HCT116 (cell line): ENCODE measurements at regions not wholly inside any gene's neighbourhood (a gene's known extent, or its start where the extent isn't known, plus 50 kb on each side); places are given as distances from the start of the nearest gene placed in this dataset.

Experiments
- ATAC-seq: fragments of 200-7000 bp; cut with Tn5 transposase; 2 replicates; pipeline ENCODE4 v1.9.1; 2020; ENCODE audit warnings: mild to moderate bottlenecking, moderate library complexity
- BruUV-seq: library from RNA; stranded (reverse); fragments of 400-500 nt; replicated peaks from 2 replicates; lab custom pipeline; 2021; lab: Mats Ljungman, UMichigan
- CTCF ChIA-PET: fragments of 300-600 bp; sonication (Branson Sonifier 250); formaldehyde crosslinking; loops from one replicate; lab custom pipeline; 2021; ENCODE audit warnings: antibody characterized with exemption; lab: Charles Lee
- POLR2A ChIA-PET: fragments of 300-600, 350-600 bp; sonication (Branson Sonifier 250); formaldehyde crosslinking; loops from one replicate; lab custom pipeline; 2021; ENCODE audit warnings: antibody characterized with exemption; lab: Charles Lee
- RAD21 ChIA-PET, 2 experiments: fragments of 300-600 bp; sonication (Branson Sonifier 250); formaldehyde crosslinking; loops; one replicate each; lab custom pipeline; 2023; ENCODE audit warnings: low total read pairs in 2 of 2; ENCODE audit not compliant: uncharacterized antibody in 2 of 2, unreplicated experiment in 2 of 2, low non-redundant PET in 1 of 2; lab: Charles Lee
- DNase-seq: peaks from one replicate; pipeline ENCODE4 v3.0.0-alpha.2; 2010; ENCODE audit warnings: low read depth, low spot score
- H2AFZ ChIP-seq: fragments of 200-600 bp; shearing (Covaris generic), sonication (generic); 2 replicates; pipeline ENCODE4 v1.6.1; 2017; ENCODE audit warnings: low read depth, mixed run types, mixed read lengths, antibody characterized with exemption, low read length; ENCODE audit not compliant: poor library complexity, severe bottlenecking
- H3K27ac ChIP-seq: 2 replicates; pipeline ENCODE4 v1.5.1; 2012; ENCODE audit warnings: low read depth, low read length
- H3K27me3 ChIP-seq: fragments of 200-600 bp; sonication (generic); 2 replicates; pipeline ENCODE4 v1.6.1; 2016; ENCODE audit warnings: mixed run types, low read length, mixed read lengths; ENCODE audit not compliant: insufficient read depth
- H3K36me3 ChIP-seq, 2 experiments: fragments of 200-500 bp in 1 of 2; fragments of 200-600 bp in 1 of 2; sonication (Bioruptor generic) in 1 of 2; sonication (generic) in 1 of 2; 2 replicates each; pipeline versions ENCODE4 v1.5.1 to v1.6.1; 2014 to 2016; ENCODE audit warnings: low read length in 2 of 2, inconsistent platforms in 1 of 2, mixed read lengths in 1 of 2, mixed run types in 1 of 2; ENCODE audit not compliant: insufficient read depth in 2 of 2, control insufficient read depth in 1 of 2
- H3K4me1 ChIP-seq, 2 experiments: fragments of 200-600 bp in 1 of 2; sonication (generic) in 1 of 2; 2 replicates each; pipeline versions ENCODE4 v1.5.1 to v1.6.1; 2012 to 2017; ENCODE audit warnings: low read length in 2 of 2, inconsistent platforms in 1 of 2, mild to moderate bottlenecking in 1 of 2, mixed read lengths in 1 of 2, mixed run types in 1 of 2, moderate library complexity in 1 of 2; ENCODE audit not compliant: insufficient read depth in 2 of 2, control insufficient read depth in 1 of 2
- H3K4me2 ChIP-seq: fragments of 200-600 bp; sonication (generic); 2 replicates; pipeline ENCODE4 v1.6.1; 2017; ENCODE audit warnings: mixed run types, low read length, mixed read lengths
- H3K4me3 ChIP-seq, 2 experiments: fragments of 200-600 bp in 1 of 2; sonication (generic) in 1 of 2; replicated peaks in 1 of 2; 2 replicates each; pipeline ENCODE4 v1.5.1; 2011 to 2016; ENCODE audit warnings: low read length in 2 of 2, control low read depth in 1 of 2, low read depth in 1 of 2, mild to moderate bottlenecking in 1 of 2, mixed read lengths in 1 of 2, mixed run types in 1 of 2
- H3K79me2 ChIP-seq: fragments of 200-600 bp; sonication (generic); 2 replicates; pipeline ENCODE4 v1.6.1; 2017; ENCODE audit warnings: mild to moderate bottlenecking, mixed run types, low read length, moderate library complexity, mixed read lengths; ENCODE audit not compliant: insufficient read depth
- H3K9ac ChIP-seq: fragments of 200-600 bp; sonication (generic); 2 replicates; pipeline ENCODE4 v1.6.1; 2016; ENCODE audit warnings: low read length, mixed read lengths
- H3K9me2 ChIP-seq: fragments of 200-600 bp; sonication (generic), shearing (Covaris generic); 2 replicates; pipeline ENCODE4 v1.6.1; 2017; ENCODE audit warnings: mixed run types, mild to moderate bottlenecking, moderate library complexity; ENCODE audit not compliant: insufficient read depth
- H3K9me3 ChIP-seq, 2 experiments: fragments of 200-500 bp in 1 of 2; fragments of 200-600 bp in 1 of 2; sonication (Bioruptor generic) in 1 of 2; sonication (generic) in 1 of 2; 2 replicates each; pipeline ENCODE4 v1.6.1; 2014 to 2017; ENCODE audit warnings: low read length in 2 of 2, mixed read lengths in 2 of 2, inconsistent platforms in 1 of 2, low read depth in 1 of 2, mild to moderate bottlenecking in 1 of 2, mixed run types in 1 of 2, moderate library complexity in 1 of 2; ENCODE audit not compliant: control insufficient read depth in 1 of 2, insufficient read depth in 1 of 2
- H4K20me1 ChIP-seq: fragments of 200-600 bp; sonication (generic), shearing (Covaris generic); 2 replicates; pipeline ENCODE4 v1.6.1; 2017; ENCODE audit warnings: mixed run types, mild to moderate bottlenecking, moderate library complexity; ENCODE audit not compliant: insufficient read depth
- CBX3 ChIP-seq: IDR thresholded peaks from 2 replicates; pipeline ENCODE4 v1.6.1; 2012; ENCODE audit warnings: low read depth
- ELF1 ChIP-seq: IDR thresholded peaks from 2 replicates; pipeline ENCODE4 v1.6.1; 2012; ENCODE audit warnings: low read depth, borderline replicate concordance
- EZH2 ChIP-seq: fragments of 200-600 bp; sonication (generic); IDR thresholded peaks from 2 replicates; pipeline ENCODE4 v1.6.1; 2017; ENCODE audit warnings: antibody characterized with exemption, mixed run types
- EZH2phosphoT487 ChIP-seq: fragments of 200-600 bp; IDR thresholded peaks from 2 replicates; pipeline ENCODE4 v1.6.1; 2018; ENCODE audit warnings: antibody characterized with exemption, borderline replicate concordance
- FOSL1 ChIP-seq: IDR thresholded peaks from 2 replicates; pipeline ENCODE4 v1.6.1; 2012; ENCODE audit warnings: low read depth
- JUND ChIP-seq: IDR thresholded peaks from 2 replicates; pipeline ENCODE4 v1.6.1; 2012
- POLR2A ChIP-seq: IDR thresholded peaks from 2 replicates; pipeline ENCODE4 v1.7.0; 2011; ENCODE audit warnings: borderline replicate concordance; ENCODE audit not compliant: insufficient read depth, insufficient read length; ENCODE audit errors: extremely low read depth
- POLR2AphosphoS5 ChIP-seq: IDR thresholded peaks from 2 replicates; pipeline ENCODE4 v1.6.1; 2011; ENCODE audit warnings: mild to moderate bottlenecking, low read depth, low read length, moderate library complexity
- RAD21 ChIP-seq: IDR thresholded peaks from 2 replicates; pipeline ENCODE4 v1.6.1; 2012; ENCODE audit warnings: low read depth, mild to moderate bottlenecking
- SIN3A ChIP-seq: IDR thresholded peaks from 2 replicates; pipeline ENCODE4 v1.6.1; 2012; ENCODE audit warnings: low read depth
- SP1 ChIP-seq: IDR thresholded peaks from 2 replicates; pipeline ENCODE4 v1.6.1; 2012; ENCODE audit warnings: low read depth
- SRF ChIP-seq: IDR thresholded peaks from 2 replicates; pipeline ENCODE4 v1.6.1; 2012; ENCODE audit warnings: low read depth
- TCF7L2 ChIP-seq: IDR thresholded peaks from 2 replicates; pipeline ENCODE4 v1.7.0; 2011; ENCODE audit warnings: borderline replicate concordance, inconsistent platforms; ENCODE audit not compliant: insufficient read depth, insufficient read length; ENCODE audit errors: extremely low read depth
- YY1 ChIP-seq: IDR thresholded peaks from 2 replicates; pipeline ENCODE4 v1.6.1; 2011; ENCODE audit warnings: low read length, low read depth, moderate library complexity, mild to moderate bottlenecking; ENCODE audit not compliant: insufficient replicate concordance; ENCODE audit errors: extremely low read depth
- ZFX ChIP-seq: fragments of 450-650 bp; IDR thresholded peaks from 2 replicates; pipeline ENCODE4 v1.6.1; 2017
- ZNF274 ChIP-seq: fragments of 200-500 bp; sonication (Bioruptor generic); IDR thresholded peaks from 2 replicates; pipeline ENCODE4 v1.6.1; 2014; ENCODE audit warnings: mild to moderate bottlenecking, low read depth, low read length, inconsistent platforms
- intact Hi-C: fragments of 100-400 bp; cut with micrococcal nuclease; formaldehyde crosslinking; loops from 2 replicates; pipeline ENCODE4 v1.10.0; 2022
- TF ChIP-seq, protein P1 (sequence below): IDR thresholded peaks from 2 replicates; pipeline ENCODE4 v1.6.1; 2011; ENCODE audit warnings: mild to moderate bottlenecking, low read length, moderate library complexity; ENCODE audit not compliant: insufficient replicate concordance; ENCODE audit errors: extremely low read depth
- TF ChIP-seq, protein P2 (sequence below): IDR thresholded peaks from 2 replicates; pipeline ENCODE4 v1.6.1; 2012
- TF ChIP-seq, protein P3 (sequence below): IDR thresholded peaks from 2 replicates; pipeline ENCODE4 v1.6.1; 2012; ENCODE audit warnings: low read depth

DNA sequence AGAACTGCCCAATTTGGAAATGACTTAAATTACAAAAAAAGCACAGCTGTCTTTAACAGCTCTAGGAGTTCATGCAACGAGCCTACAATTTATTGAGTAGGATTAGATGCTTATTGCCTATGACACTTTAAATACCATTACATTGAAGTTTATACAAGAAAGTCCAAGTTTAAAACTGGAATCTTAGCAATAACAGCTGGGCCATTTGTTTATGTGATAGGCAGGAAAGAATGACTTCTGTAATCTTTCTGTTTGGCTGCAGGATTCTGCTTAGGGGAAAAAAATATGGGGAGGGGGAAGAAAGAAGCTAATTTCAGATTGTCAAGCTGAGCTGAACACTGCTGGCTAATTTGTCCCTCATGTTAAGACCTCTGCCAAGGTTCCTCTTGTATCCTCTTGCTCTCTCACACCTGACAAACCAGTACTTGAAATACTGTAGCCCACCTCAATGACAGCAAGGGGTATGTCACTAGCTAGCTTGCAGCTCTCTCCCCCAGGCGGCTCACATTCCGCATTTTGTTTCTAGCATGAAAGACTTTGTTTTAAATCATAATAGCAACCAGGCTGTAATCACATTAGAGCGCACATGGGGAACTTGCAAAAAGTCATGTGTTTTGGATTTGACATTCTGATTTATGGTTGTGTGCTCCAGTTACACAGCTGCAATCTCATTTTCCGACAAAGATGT, 384.8 kb downstream of the BMP4 start:
- Histone ChIP-seq H3K9ac (no peak overlapping the region), H3K79me2 (no peaks in the 10 kb centered on the region), H3K27ac (no peak overlapping the region), H3K9me2 (no peaks in the 10 kb centered on the region), H3K36me3 (no peaks in the 10 kb centered on the region), H4K20me1 (no peaks in the 10 kb centered on the region), H2AFZ (no peak overlapping the region), H3K9me3 (no peaks in the 10 kb centered on the region), H3K4me3 (no peak overlapping the region), H3K27me3 (no peaks in the 10 kb centered on the region), H3K4me2 (no peak overlapping the region), H3K4me1 (no peaks in the 10 kb centered on the region)
- no TSS peak for BruUV-seq
- TF ChIP-seq, protein P1, sequence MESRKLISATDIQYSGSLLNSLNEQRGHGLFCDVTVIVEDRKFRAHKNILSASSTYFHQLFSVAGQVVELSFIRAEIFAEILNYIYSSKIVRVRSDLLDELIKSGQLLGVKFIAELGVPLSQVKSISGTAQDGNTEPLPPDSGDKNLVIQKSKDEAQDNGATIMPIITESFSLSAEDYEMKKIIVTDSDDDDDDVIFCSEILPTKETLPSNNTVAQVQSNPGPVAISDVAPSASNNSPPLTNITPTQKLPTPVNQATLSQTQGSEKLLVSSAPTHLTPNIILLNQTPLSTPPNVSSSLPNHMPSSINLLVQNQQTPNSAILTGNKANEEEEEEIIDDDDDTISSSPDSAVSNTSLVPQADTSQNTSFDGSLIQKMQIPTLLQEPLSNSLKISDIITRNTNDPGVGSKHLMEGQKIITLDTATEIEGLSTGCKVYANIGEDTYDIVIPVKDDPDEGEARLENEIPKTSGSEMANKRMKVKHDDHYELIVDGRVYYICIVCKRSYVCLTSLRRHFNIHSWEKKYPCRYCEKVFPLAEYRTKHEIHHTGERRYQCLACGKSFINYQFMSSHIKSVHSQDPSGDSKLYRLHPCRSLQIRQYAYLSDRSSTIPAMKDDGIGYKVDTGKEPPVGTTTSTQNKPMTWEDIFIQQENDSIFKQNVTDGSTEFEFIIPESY = no peak
- TF ChIP-seq, protein P2, sequence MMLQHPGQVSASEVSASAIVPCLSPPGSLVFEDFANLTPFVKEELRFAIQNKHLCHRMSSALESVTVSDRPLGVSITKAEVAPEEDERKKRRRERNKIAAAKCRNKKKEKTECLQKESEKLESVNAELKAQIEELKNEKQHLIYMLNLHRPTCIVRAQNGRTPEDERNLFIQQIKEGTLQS = no peak
- TF ChIP-seq SRF (no peak), YY1 (no peak), ZNF274 (no peak), ZFX (no peak), ELF1 (no peak), EZH2phosphoT487 (no peak), SIN3A (no peak), TCF7L2 (no peak), EZH2 (no peak), FOSL1 (no peak), SP1 (no peak), POLR2A (no peak), JUND (no peak), RAD21 (no peak), POLR2AphosphoS5 (no peak), CBX3 (no peak)
- TF ChIP-seq, protein P3, sequence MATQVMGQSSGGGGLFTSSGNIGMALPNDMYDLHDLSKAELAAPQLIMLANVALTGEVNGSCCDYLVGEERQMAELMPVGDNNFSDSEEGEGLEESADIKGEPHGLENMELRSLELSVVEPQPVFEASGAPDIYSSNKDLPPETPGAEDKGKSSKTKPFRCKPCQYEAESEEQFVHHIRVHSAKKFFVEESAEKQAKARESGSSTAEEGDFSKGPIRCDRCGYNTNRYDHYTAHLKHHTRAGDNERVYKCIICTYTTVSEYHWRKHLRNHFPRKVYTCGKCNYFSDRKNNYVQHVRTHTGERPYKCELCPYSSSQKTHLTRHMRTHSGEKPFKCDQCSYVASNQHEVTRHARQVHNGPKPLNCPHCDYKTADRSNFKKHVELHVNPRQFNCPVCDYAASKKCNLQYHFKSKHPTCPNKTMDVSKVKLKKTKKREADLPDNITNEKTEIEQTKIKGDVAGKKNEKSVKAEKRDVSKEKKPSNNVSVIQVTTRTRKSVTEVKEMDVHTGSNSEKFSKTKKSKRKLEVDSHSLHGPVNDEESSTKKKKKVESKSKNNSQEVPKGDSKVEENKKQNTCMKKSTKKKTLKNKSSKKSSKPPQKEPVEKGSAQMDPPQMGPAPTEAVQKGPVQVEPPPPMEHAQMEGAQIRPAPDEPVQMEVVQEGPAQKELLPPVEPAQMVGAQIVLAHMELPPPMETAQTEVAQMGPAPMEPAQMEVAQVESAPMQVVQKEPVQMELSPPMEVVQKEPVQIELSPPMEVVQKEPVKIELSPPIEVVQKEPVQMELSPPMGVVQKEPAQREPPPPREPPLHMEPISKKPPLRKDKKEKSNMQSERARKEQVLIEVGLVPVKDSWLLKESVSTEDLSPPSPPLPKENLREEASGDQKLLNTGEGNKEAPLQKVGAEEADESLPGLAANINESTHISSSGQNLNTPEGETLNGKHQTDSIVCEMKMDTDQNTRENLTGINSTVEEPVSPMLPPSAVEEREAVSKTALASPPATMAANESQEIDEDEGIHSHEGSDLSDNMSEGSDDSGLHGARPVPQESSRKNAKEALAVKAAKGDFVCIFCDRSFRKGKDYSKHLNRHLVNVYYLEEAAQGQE = no peak
- ChIA-PET POLR2A (no interaction called here), RAD21 (no interaction called here), CTCF (no interaction called here)
- DNase-seq = no peak
- intact Hi-C loops = no loop called here
- no peak for ATAC-seq
